Activated naive CD4-positive, alpha-beta T cell treated with anti-CD3 and anti-CD28 coated beads, Interleukin-2, amount 50 U/mL, for 16 hours (primary cell): ENCODE measurements at regions not wholly inside any gene's neighbourhood (a gene's known extent, or its start where the extent isn't known, plus 50 kb on each side); places are given as distances from the start of the nearest gene placed in this dataset.

ENCODE experiments used
- DNase-seq: peaks from one replicate; pipeline ENCODE4 v3.0.0-alpha.2; 2020

GRCh38 chr9:119810645-119811429, 441.6 kb upstream of the BRINP1 start:
- no peak for DNase-seq

- DNase-seq = no peak
Observed at GRCh38 chr9:119803679-119804078, 434.4 kb upstream of the BRINP1 start.

- DNase-seq = no peak
Observed at GRCh38 chr9:119802621-119803020, 433.4 kb upstream of the BRINP1 start.

GRCh38 chr9:119802133-119802532, 432.9 kb upstream of the BRINP1 start:
- DNase-seq = no peak

- no peak for DNase-seq
Observed at GRCh38 chr9:119801311-119801710, 432.1 kb upstream of the BRINP1 start.

- no peak for DNase-seq
Observed at GRCh38 chr9:119795395-119795794, 426.2 kb upstream of the BRINP1 start.

GRCh38 chr9:119794836-119795235, 425.6 kb upstream of the BRINP1 start:
- DNase-seq = no peak

- DNase-seq = no peak
Observed at GRCh38 chr9:119793218-119793617, 424.0 kb upstream of the BRINP1 start.

- no peak for DNase-seq
Observed at GRCh38 chr9:119792242-119792641, 423.0 kb upstream of the BRINP1 start.

GRCh38 chr9:119789987-119790386, 420.8 kb upstream of the BRINP1 start:
- no peak for DNase-seq

GRCh38 chr9:119788921-119789320, 419.7 kb upstream of the BRINP1 start:
- no peak for DNase-seq

- no peak for DNase-seq
Observed at GRCh38 chr9:119781886-119782285, 412.7 kb upstream of the BRINP1 start.

- no peak for DNase-seq
Observed at GRCh38 chr9:119775410-119775809, 406.2 kb upstream of the BRINP1 start.

GRCh38 chr9:119773823-119774222, 404.6 kb upstream of the BRINP1 start:
- DNase-seq = no peak

- no peak for DNase-seq
Observed at GRCh38 chr9:119771341-119771740, 402.1 kb upstream of the BRINP1 start.

- no peak for DNase-seq
Observed at GRCh38 chr9:119768266-119768665, 399.0 kb upstream of the BRINP1 start.

GRCh38 chr9:119765632-119766175, 396.5 kb upstream of the BRINP1 start:
- no peak for DNase-seq

GRCh38 chr9:119763260-119763659, 394.0 kb upstream of the BRINP1 start:
- no peak for DNase-seq

- DNase-seq = no peak
Observed at GRCh38 chr9:119761812-119762211, 392.6 kb upstream of the BRINP1 start.

GRCh38 chr9:119758990-119759389, 389.8 kb upstream of the BRINP1 start:
- DNase-seq = no peak

- no peak for DNase-seq
Observed at GRCh38 chr9:119758241-119758640, 389.0 kb upstream of the BRINP1 start.

GRCh38 chr9:119739476-119739875, 370.2 kb upstream of the BRINP1 start:
- DNase-seq = no peak

- no peak for DNase-seq
Observed at GRCh38 chr9:119736491-119737454, 367.5 kb upstream of the BRINP1 start.

- no peak for DNase-seq
Observed at GRCh38 chr9:119727988-119728387, 358.8 kb upstream of the BRINP1 start.
